ENCODE measurements at regions not wholly inside any gene's neighbourhood (a gene's known extent, or its start where the extent isn't known, plus 50 kb on each side); places are given as distances from the start of the nearest gene placed in this dataset.

- no peak for DNase-seq (ENCODE audit: low spot score)
- ATAC-seq, result no peak
These were observed 587.4 kb upstream of the MDFIC2 start for GRCh38 chr3:70899816-70900215.

- ATAC-seq (no peak), DNase-seq (ENCODE audit: low spot score) (no peak)
These were observed 577.6 kb upstream of the MDFIC2 start for GRCh38 chr3:70890020-70890394.

GRCh38 chr3:70889162-70890019, 577.0 kb upstream of the MDFIC2 start:
- ATAC-seq (no peak), DNase-seq (ENCODE audit: low spot score) (no peak)

DNA sequence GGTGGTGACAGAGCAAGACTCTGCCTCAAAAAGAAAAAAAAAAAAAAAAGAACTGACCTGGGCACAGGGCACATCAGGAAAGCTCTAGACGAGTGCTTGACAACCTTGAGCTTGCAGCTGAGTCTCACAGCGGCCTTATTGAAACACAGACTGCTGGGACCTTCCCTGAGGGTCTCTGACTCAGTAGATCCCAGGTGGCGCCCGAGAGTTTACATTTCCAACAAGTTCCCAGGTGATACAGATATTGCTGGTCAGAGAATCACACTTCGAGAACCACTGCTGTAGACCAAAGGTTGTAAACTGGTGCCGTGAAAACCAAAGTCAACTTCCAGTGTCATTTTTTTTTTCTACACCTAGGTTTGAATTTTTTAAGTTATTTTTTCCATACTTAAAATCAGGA, 573.2 kb upstream of the MDFIC2 start:
- DNase-seq (ENCODE audit: low spot score), result no peak
- ATAC-seq, result no peak

DNA sequence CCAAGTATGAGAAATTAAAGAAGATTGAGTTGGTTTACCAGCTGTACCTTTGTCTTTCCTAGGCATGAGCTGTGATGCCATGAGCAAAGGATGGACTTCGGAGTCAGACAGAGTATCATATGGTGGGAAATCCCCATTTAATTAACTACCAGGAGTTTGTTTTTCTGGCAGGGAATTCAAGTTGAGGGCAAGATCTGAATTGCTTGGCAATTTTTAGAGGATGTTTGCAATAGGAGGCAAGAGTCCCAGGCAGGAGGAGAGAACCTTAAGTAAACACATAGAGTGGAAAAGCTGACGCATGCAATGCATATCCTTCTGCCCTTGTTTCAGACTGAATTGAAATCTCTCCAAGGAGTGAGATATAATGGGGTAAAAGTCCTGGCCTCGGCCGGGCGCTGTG, 569.7 kb upstream of the MDFIC2 start:
- DNase-seq (ENCODE audit: low spot score), result no peak
- ATAC-seq, result no peak

GRCh38 chr3:70880421-70880820, 568.0 kb upstream of the MDFIC2 start:
- no peak for DNase-seq (ENCODE audit: low spot score)
- ATAC-seq, result no peak

DNA sequence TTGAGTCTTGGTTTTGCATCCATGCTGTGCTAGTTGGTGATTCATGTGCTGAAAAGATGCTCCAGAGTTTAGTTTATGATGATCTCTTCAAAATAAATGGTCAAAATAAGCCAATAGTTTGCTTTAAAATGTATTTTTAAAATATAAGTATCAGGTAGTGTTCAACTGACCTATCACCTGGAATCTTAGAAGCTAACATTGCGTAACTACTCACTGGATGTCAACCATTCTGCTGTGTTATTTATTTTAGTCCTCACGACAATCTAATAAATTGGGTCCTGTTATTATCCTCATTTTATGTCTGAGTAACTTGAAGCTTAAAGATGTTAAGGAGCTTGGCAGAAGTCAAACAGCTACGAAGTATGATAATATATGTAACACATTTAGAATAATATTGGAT, 563.7 kb upstream of the MDFIC2 start:
- no peak for DNase-seq (ENCODE audit: low spot score)
- no peak for ATAC-seq

- ATAC-seq, result no peak
These were observed 561.8 kb upstream of the MDFIC2 start for GRCh38 chr3:70874196-70874595.

GRCh38 chr3:70873686-70874085, 561.2 kb upstream of the MDFIC2 start:
- DNase-seq (ENCODE audit: low spot score), result no peak
- no peak for ATAC-seq

More at GRCh38 chr3:70874196-70874595, 561.8 kb upstream of the MDFIC2 start:
- no peak for DNase-seq (ENCODE audit: low spot score)

DNA sequence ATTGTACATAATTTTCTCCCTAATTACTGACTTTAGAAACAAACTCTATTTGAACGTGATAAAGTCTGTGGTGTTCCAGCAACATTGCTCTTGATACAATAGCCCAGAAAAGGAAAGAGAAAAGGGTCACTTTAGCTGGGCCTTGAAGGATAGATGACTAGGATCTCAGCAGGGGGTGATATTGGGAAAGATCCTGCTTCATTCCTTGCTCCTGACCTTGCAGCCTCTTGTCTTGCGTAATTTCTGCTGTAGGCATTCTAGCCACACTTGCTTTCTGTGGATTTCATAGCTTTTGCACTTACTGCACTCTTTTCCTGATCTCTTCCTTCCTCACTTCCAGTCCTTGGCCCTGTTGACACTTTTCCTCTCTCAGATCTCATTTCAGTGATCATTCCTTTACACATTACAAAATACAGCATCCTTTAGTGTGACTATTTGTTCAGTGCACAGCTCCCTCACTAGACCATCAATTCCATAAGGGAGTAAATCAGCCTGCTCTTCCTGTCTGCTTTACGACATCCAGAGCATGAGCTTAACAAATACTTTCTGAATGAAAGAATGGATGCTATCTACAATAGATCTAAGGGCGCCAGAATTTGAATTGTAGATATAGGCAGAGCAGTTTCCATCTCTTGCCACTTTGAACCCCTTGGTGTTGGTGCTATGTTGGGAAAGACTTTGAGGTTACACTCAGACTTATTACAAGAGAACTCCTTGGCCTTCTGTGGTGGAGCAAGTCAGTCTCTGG, 559.6 kb upstream of the MDFIC2 start:
- no peak for DNase-seq (ENCODE audit: low spot score)

DNA sequence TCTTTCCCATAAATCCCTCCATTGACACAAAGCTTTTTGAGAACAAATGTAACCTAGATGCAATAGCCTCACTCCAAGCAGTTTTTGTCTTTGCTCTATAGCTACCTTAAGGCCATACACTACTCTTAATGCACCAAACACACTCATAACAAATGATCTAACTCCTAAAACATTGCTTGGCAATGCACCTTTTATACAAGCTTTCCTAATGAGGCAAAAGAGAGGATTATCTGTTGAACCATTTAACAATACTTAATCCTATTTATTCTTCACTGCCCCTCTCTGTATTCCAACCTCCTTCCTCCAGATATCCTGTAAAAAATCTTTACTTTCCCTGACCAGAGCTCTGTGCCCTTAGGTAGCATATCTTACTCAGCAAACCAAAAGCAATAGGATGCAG, 558.1 kb upstream of the MDFIC2 start:
- no peak for ATAC-seq
- no peak for DNase-seq (ENCODE audit: low spot score)

More for the DNA sequence above, 559.6 kb upstream of the MDFIC2 start:
- no peak for ATAC-seq

DNA sequence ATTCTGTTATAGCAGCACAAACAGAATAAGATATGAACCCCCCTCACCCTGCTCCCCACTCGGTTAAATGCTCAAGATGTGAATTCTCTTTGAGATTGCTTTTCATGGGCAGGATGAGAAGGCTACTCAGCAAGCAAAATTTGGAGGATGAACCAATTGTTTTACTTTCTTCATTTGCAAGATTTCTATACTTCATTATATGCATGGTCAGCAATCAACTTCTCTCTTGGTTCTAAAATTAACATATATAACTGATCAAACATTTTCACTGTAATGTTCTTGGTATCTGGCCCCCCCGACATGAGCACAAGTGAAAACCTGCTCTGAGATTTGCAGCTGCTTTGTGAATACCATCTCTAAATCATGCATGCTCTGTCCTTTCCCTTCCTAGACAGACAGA, 556.1 kb upstream of the MDFIC2 start:
- ATAC-seq (no peak), DNase-seq (ENCODE audit: low spot score) (no peak)

- ATAC-seq (no peak), DNase-seq (ENCODE audit: low spot score) (no peak)
These were observed 550.6 kb upstream of the MDFIC2 start for GRCh38 chr3:70863049-70863448.

GRCh38 chr3:70861855-70862254, 549.4 kb upstream of the MDFIC2 start:
- DNase-seq (ENCODE audit: low spot score) (no peak), ATAC-seq (no peak)

- DNase-seq (ENCODE audit: low spot score), result no peak
- ATAC-seq, result no peak
These were observed 548.8 kb upstream of the MDFIC2 start for GRCh38 chr3:70861234-70861633.

DNA sequence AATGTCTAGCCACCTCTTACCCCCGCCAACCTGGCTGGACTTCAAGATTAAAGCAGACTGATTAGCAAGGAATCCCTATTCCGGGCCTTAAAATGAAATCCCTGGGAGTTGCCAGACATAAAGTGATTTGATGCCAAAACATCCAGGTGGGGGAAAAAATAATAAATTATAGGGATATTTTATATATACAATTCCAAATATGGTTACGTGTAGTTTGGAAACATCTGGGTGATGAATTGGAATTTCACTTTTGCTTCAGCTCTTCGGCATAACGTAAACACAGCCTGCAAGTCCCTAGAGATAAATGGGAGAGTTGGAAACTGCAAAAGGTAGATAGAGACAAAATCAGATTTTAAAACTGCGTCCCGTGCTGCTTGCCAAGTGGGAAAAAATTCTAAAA, 545.5 kb upstream of the MDFIC2 start:
- no peak for ATAC-seq
- no peak for DNase-seq (ENCODE audit: low spot score)

- ATAC-seq, result no peak
These were observed 544.1 kb upstream of the MDFIC2 start for GRCh38 chr3:70856414-70857162.

DNA sequence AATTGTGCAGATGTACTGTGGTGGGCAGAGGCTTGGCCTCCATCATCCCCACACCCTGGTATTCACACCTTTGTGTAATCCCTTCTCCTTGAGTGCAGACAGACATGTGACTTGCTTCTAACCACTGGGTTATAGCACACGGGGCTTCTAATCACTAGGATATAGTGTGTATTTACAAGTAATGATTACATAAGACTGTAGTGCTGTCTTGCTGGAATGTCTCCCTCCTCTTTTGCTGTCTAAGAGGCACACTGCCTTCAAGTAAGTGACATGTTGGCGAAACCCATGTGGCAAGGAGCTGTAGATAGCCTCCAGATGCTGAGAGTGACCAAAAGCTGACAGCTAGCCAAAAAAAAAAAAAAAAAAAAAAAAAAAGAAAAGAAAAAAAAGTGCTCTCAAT, 542.7 kb upstream of the MDFIC2 start:
- DNase-seq (ENCODE audit: low spot score), result no peak
- no peak for ATAC-seq

More at GRCh38 chr3:70856414-70857162, 544.1 kb upstream of the MDFIC2 start:
- no peak for DNase-seq (ENCODE audit: low spot score)

GRCh38 chr3:70854108-70854507, 541.7 kb upstream of the MDFIC2 start:
- DNase-seq (ENCODE audit: low spot score) (no peak), ATAC-seq (no peak)

GRCh38 chr3:70853161-70853944, 540.9 kb upstream of the MDFIC2 start:
- no peak for DNase-seq (ENCODE audit: low spot score)

More at GRCh38 chr3:70853161-70853944, 540.9 kb upstream of the MDFIC2 start:
- no peak for ATAC-seq

All from left lobe of liver (tissue), 2 donors.